WERI-Rb-1 (cell line): ENCODE measurements at regions not wholly inside any gene's neighbourhood (a gene's known extent, or its start where the extent isn't known, plus 50 kb on each side); places are given as distances from the start of the nearest gene placed in this dataset.
A peak's percentile ranks its signal among the peaks of the same experiment; 100 is the strongest.

Experiments used
- DNase-seq: peaks from one replicate; pipeline ENCODE4 v3.0.0-alpha.2; 2020
- H3K27ac ChIP-seq: fragments of 250-450 bp; sonication (Bioruptor Pico); 2 replicates; pipeline ENCODE4 v1.5.1; 2020; ENCODE audit warnings: mild to moderate bottlenecking, moderate library complexity
- H3K27me3 ChIP-seq: fragments of 250-450 bp; sonication (Bioruptor Pico); 2 replicates; pipeline ENCODE4 v1.5.1; 2021; ENCODE audit warnings: mild to moderate bottlenecking, low read depth, moderate library complexity; ENCODE audit not compliant: insufficient read depth, severe bottlenecking
- H3K36me3 ChIP-seq: fragments of 250-450 bp; sonication (Bioruptor Pico); 2 replicates; pipeline ENCODE4 v1.5.1; 2020; ENCODE audit warnings: mild to moderate bottlenecking, moderate library complexity
- H3K4me3 ChIP-seq: 2 replicates; pipeline ENCODE4 v1.5.1; 2011; ENCODE audit warnings: low read depth, mild to moderate bottlenecking, control low read depth, low read length
- H3K9me3 ChIP-seq: fragments of 250-450 bp; sonication (Bioruptor Pico); 2 replicates; pipeline ENCODE4 v1.5.1; 2021; ENCODE audit warnings: mild to moderate bottlenecking, moderate library complexity; ENCODE audit not compliant: severe bottlenecking
- CTCF ChIP-seq: IDR thresholded peaks from 2 replicates; pipeline ENCODE4 v1.5.1; 2011; ENCODE audit warnings: low read depth, mild to moderate bottlenecking, control low read depth, inconsistent platforms, low read length

GRCh38 chr2:9681427-9681817 lies 50.6 kb upstream of the YWHAQ start:
- Histone ChIP-seq H3K27ac (no peak overlapping the region), H3K4me3 (no peak overlapping the region), H3K27me3 (no peaks in the 10 kb centered on the region), H3K36me3 (no peaks in the 10 kb centered on the region), H3K9me3 (peaks cover 3% of the 10 kb centered on the region)
- no peak for TF ChIP-seq CTCF
- DNase-seq = no peak

- Histone ChIP-seq H3K9me3 (no peaks in the 10 kb centered on the region), H3K4me3 (no peak overlapping the region), H3K36me3 (no peaks in the 10 kb centered on the region), H3K27me3 (no peaks in the 10 kb centered on the region), H3K27ac (no peak overlapping the region)
- no peak for DNase-seq
- no peak for TF ChIP-seq CTCF
Observed at GRCh38 chr2:9685637-9686036, 54.8 kb upstream of the YWHAQ start.

GRCh38 chr2:9686061-9686460 lies 55.3 kb upstream of the YWHAQ start:
- DNase-seq = no peak
- no peaks in the 10 kb centered on the region for H3K27me3 ChIP-seq
- no peak overlapping the region for H3K27ac ChIP-seq
- H3K9me3 ChIP-seq = no peaks in the 10 kb centered on the region
- H3K4me3 ChIP-seq = no peak overlapping the region
- H3K36me3 ChIP-seq = no peaks in the 10 kb centered on the region
- TF ChIP-seq CTCF = no peak

- no peak for TF ChIP-seq CTCF
- no peak overlapping the region for H3K4me3 ChIP-seq
- H3K27me3 ChIP-seq = no peaks in the 10 kb centered on the region
- H3K9me3 ChIP-seq = no peaks in the 10 kb centered on the region
- no peaks in the 10 kb centered on the region for H3K36me3 ChIP-seq
- DNase-seq = peak; percentile 78
- peak overlapping the region; percentile 72 for H3K27ac ChIP-seq
Observed at GRCh38 chr2:9690252-9690651, 59.5 kb upstream of the YWHAQ start.

GRCh38 chr2:9690716-9691498 lies 60.1 kb upstream of the YWHAQ start:
- H3K27me3 ChIP-seq = no peaks in the 10 kb centered on the region
- H3K36me3 ChIP-seq = no peaks in the 10 kb centered on the region
- H3K9me3 ChIP-seq = no peaks in the 10 kb centered on the region
- DNase-seq = peak; percentile 62
- H3K27ac ChIP-seq = peak overlapping the region; percentile 72
- TF ChIP-seq CTCF = peak; percentile 56
- no peak overlapping the region for H3K4me3 ChIP-seq
